Fibroblast of lung (primary cell): ENCODE measurements at regions not wholly inside any gene's neighbourhood (a gene's known extent, or its start where the extent isn't known, plus 50 kb on each side); places are given as distances from the start of the nearest gene placed in this dataset.
"Not testable (repeated sequence)": the region's sequence is repeated elsewhere in the genome, so short reads cannot be mapped to it uniquely, and the experiment has no call there.

ENCODE experiments used
- DNase-seq, 2 donors: peaks; one replicate each; pipeline versions ENCODE4 v3.0.0 to v3.0.0-alpha.2; 2010; ENCODE audit warnings: low read depth in 2 of 2
- H2AFZ ChIP-seq: 2 replicates; pipeline ENCODE4 v1.5.1; 2012; ENCODE audit warnings: low read length, control low read depth, inconsistent platforms
- H3K27ac ChIP-seq: 2 replicates; pipeline ENCODE4 v1.5.1; 2011; ENCODE audit warnings: low read length, control low read depth; ENCODE audit not compliant: insufficient read depth
- H3K27me3 ChIP-seq: 2 replicates; pipeline ENCODE4 v1.5.1; 2011; ENCODE audit warnings: mild to moderate bottlenecking, low read length; ENCODE audit not compliant: control insufficient read depth, insufficient read depth
- H3K36me3 ChIP-seq: 2 replicates; pipeline ENCODE4 v1.5.1; 2011; ENCODE audit warnings: low read length; ENCODE audit not compliant: control insufficient read depth, insufficient read depth
- H3K4me1 ChIP-seq: 2 replicates; pipeline ENCODE4 v1.5.1; 2011; ENCODE audit warnings: low read length; ENCODE audit not compliant: control insufficient read depth, insufficient read depth; ENCODE audit errors: extremely low read depth
- H3K4me2 ChIP-seq: 2 replicates; pipeline ENCODE4 v1.5.1; 2011; ENCODE audit warnings: low read length, control low read depth; ENCODE audit not compliant: insufficient read depth; ENCODE audit errors: extremely low read depth
- H3K4me3 ChIP-seq, 4 experiments: fragments of 200-600 bp in 1 of 4; sonication (generic) in 1 of 4; replicated peaks in 1 of 4; 2 replicates each; pipeline ENCODE4 v1.5.1; 2011 to 2016; ENCODE audit warnings: low read length in 4 of 4, low read depth in 3 of 4, mild to moderate bottlenecking in 3 of 4, control low read depth in 2 of 4, inconsistent platforms in 1 of 4, mixed read lengths in 1 of 4; ENCODE audit not compliant: insufficient read depth in 1 of 4; ENCODE audit errors: control extremely low read depth in 1 of 4
- H3K79me2 ChIP-seq: 2 replicates; pipeline ENCODE4 v1.5.1; 2012; ENCODE audit warnings: mild to moderate bottlenecking, low read length, inconsistent platforms; ENCODE audit not compliant: control insufficient read depth, insufficient read depth
- H3K9ac ChIP-seq: 2 replicates; pipeline ENCODE4 v1.5.1; 2011; ENCODE audit warnings: mild to moderate bottlenecking, low read length, control low read depth; ENCODE audit not compliant: insufficient read depth
- H3K9me3 ChIP-seq: 2 replicates; pipeline ENCODE4 v1.5.1; 2012; ENCODE audit warnings: low read depth, low read length; ENCODE audit not compliant: control insufficient read depth, insufficient read depth
- H4K20me1 ChIP-seq: 2 replicates; pipeline ENCODE4 v1.5.1; 2011; ENCODE audit warnings: low read length; ENCODE audit not compliant: control insufficient read depth, insufficient read depth; ENCODE audit errors: extremely low read depth
- CTCF ChIP-seq, 2 donors: IDR thresholded peaks in 1 of 2; conservative IDR thresholded peaks in 1 of 2; 1 replicate in 1 of 2; 2 replicates in 1 of 2; pipeline ENCODE4 v1.5.1; 2011 to 2012; ENCODE audit warnings: low read length in 2 of 2, control low read depth in 1 of 2, inconsistent platforms in 1 of 2, low read depth in 1 of 2, mild to moderate bottlenecking in 1 of 2
- EZH2 ChIP-seq: IDR thresholded peaks from 2 replicates; pipeline ENCODE4 v1.5.1; 2012; ENCODE audit warnings: low read length, control low read depth, mild to moderate bottlenecking; ENCODE audit errors: missing control alignments

DNA sequence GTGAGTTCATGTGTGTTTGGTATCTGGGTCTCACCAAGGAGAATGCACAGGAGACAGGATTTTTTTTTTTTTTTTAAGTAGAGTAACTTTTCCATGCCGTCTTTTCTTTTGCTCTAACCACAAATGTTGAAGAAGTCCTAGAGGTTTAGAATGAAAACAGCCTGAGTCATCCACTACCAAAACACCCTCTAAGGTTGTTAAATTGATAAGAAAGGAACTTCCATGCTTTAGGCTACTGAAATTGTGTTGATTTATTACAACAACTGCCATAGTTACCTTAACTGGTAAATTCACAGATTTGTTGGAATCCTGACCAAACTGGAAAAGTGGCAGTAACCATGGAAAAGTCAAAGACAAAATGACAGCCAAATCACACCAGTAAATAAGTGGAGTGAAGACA is 375.6 kb downstream of the AMY1C start:
- Histone ChIP-seq H3K27me3 (no peaks in the 10 kb centered on the region), H2AFZ (no peak overlapping the region), H3K4me1 (no peaks in the 10 kb centered on the region), H3K36me3 (no peaks in the 10 kb centered on the region), H3K27ac (no peak overlapping the region), H3K79me2 (no peaks in the 10 kb centered on the region), H3K9me3 (no peaks in the 10 kb centered on the region), H3K4me2 (no peak overlapping the region), H3K4me3 (no peak overlapping the region), H4K20me1 (no peaks in the 10 kb centered on the region), H3K9ac (no peak overlapping the region)
- TF ChIP-seq EZH2: no peak
- no peak for TF ChIP-seq CTCF (conservative IDR thresholded peaks at IDR 0.05 in 1 of 2, IDR thresholded peaks at IDR 0.05 in 1 of 2; ENCODE audit: low read depth in 1 of 2, low read length in 2 of 2)
- peak in 1 of 2 donors; percentile 26 for DNase-seq

DNA sequence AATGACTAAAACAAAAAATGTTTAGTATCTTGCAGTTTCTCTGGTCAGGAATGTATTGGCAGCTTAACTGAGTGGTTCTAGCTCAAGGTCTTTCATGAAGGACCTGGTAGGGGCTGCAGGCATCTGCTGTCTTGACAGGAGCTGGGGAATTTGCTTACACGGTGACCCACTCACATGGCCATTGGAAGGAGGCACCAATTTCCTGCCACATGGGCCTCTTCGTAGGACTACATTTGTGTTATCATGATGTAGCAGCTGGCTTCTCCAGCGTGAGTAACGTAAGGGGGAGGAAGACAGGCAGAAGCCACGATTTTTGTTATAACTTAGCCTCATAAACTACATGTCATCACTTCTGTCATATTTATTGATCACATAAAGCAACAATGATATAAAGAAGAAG is 376.3 kb downstream of the AMY1C start:
- no peak for DNase-seq
- Histone ChIP-seq H3K27ac (no peak overlapping the region), H4K20me1 (no peaks in the 10 kb centered on the region), H3K4me2 (no peak overlapping the region), H3K9ac (no peak overlapping the region), H3K79me2 (no peaks in the 10 kb centered on the region), H3K4me3 (no peak overlapping the region), H2AFZ (no peak overlapping the region), H3K36me3 (no peaks in the 10 kb centered on the region), H3K27me3 (no peaks in the 10 kb centered on the region), H3K9me3 (no peaks in the 10 kb centered on the region), H3K4me1 (no peaks in the 10 kb centered on the region)
- TF ChIP-seq EZH2 (no peak), CTCF (conservative IDR thresholded peaks at IDR 0.05 in 1 of 2, IDR thresholded peaks at IDR 0.05 in 1 of 2; ENCODE audit: low read depth in 1 of 2, low read length in 2 of 2) (no peak)

DNA sequence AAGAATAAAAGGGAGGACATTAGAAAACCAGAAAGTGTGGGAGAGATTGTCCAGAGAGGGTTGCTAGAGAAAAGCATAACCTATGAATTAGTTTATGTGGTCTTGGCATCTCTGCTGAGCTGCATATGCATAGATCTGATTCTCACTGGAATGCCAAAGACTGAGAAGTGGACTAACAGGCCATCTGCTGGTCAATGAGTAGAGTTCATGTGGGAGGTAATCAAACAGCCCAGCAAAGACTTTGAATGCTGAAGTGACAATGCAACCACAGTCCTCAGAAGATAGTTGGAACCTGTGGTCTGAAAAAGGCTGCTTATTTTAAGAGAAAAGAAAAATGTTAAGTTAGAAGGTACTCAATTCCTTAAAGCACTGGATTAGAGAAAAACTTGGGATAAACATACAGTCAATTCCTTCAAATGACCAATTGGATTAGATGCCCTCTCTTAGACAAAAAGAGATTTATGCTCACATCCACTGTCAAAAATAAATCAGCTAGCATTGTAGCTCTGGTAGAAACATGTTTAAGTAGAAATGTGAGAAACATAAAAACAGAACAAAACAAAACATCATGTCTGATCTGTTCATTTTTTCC is 382.8 kb downstream of the AMY1C start:
- no peaks in the 10 kb centered on the region for H3K9me3 ChIP-seq
- H3K4me2 ChIP-seq: no peak overlapping the region
- peak; percentile 0 to 43 for DNase-seq
- no peaks in the 10 kb centered on the region for H3K79me2 ChIP-seq
- H3K4me1 ChIP-seq: no peaks in the 10 kb centered on the region
- H3K4me3 ChIP-seq: no peak overlapping the region
- TF ChIP-seq EZH2: no peak
- TF ChIP-seq CTCF (conservative IDR thresholded peaks at IDR 0.05 in 1 of 2, IDR thresholded peaks at IDR 0.05 in 1 of 2; ENCODE audit: low read depth in 1 of 2, low read length in 2 of 2): peak in 1 of 2 donors; percentile 52
- no peaks in the 10 kb centered on the region for H3K36me3 ChIP-seq
- H4K20me1 ChIP-seq: no peaks in the 10 kb centered on the region
- no peak overlapping the region for H3K27ac ChIP-seq
- no peak overlapping the region for H3K9ac ChIP-seq
- H2AFZ ChIP-seq: no peak overlapping the region
- no peaks in the 10 kb centered on the region for H3K27me3 ChIP-seq

GRCh38 chr1:104135036-104135435 is 385.3 kb downstream of the AMY1C start:
- H3K36me3 ChIP-seq, H3K27ac ChIP-seq, H3K9ac ChIP-seq, H3K27me3 ChIP-seq, H3K4me1 ChIP-seq, H4K20me1 ChIP-seq, H3K4me2 ChIP-seq, H2AFZ ChIP-seq, DNase-seq, H3K4me3 ChIP-seq, H3K9me3 ChIP-seq, H3K79me2 ChIP-seq: not testable (repeated sequence)
